ENCODE measurements at regions not wholly inside any gene's neighbourhood (a gene's known extent, or its start where the extent isn't known, plus 50 kb on each side); places are given as distances from the start of the nearest gene placed in this dataset.

DNA sequence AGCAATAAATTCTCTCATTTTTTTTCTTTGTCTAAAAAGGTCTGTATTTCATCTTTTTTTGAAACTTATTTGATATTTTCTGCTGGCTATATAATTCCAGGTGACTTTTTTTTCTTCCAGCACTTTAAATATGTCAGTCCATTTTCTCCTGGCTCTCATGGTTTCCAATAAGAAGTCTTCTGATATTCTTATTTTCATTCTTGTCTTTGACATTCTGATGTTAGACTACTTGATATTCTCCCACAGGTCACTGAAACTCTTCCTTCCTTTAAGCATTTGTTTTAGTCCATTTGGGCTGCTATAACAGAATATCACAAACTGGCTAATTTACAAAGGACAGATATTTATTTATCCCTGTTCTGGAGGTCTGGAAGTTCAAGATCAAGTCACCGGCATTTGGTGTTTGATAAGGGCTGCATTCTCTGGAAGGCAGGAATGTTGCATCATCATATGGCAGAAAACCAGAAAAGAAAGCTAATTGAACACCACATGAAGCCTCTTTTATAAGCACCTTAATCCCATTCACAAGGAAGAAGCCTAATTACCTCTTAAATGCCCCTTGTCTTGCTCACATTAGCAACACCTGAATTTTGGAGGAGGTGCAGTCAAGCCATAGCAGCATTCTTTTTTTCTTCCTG, 242.1 kb upstream of the TNRC6C start:
- TF ChIP-seq, protein P1, sequence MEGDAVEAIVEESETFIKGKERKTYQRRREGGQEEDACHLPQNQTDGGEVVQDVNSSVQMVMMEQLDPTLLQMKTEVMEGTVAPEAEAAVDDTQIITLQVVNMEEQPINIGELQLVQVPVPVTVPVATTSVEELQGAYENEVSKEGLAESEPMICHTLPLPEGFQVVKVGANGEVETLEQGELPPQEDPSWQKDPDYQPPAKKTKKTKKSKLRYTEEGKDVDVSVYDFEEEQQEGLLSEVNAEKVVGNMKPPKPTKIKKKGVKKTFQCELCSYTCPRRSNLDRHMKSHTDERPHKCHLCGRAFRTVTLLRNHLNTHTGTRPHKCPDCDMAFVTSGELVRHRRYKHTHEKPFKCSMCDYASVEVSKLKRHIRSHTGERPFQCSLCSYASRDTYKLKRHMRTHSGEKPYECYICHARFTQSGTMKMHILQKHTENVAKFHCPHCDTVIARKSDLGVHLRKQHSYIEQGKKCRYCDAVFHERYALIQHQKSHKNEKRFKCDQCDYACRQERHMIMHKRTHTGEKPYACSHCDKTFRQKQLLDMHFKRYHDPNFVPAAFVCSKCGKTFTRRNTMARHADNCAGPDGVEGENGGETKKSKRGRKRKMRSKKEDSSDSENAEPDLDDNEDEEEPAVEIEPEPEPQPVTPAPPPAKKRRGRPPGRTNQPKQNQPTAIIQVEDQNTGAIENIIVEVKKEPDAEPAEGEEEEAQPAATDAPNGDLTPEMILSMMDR (IDR thresholded peaks at IDR 0.05): no peak
- no peak for TF ChIP-seq POLR2A (IDR thresholded peaks at IDR 0.05)

All from stomach (tissue), 4 donors.